ENCODE measurements at regions not wholly inside any gene's neighbourhood (a gene's known extent, or its start where the extent isn't known, plus 50 kb on each side); places are given as distances from the start of the nearest gene placed in this dataset.
"Not testable (repeated sequence)": the region's sequence is repeated elsewhere in the genome, so short reads cannot be mapped to it uniquely, and the experiment has no call there.

- peak; percentile 89 for DNase-seq (ENCODE audit: extremely low spot score, unreplicated experiment)
- Mint-ChIP-seq H3K36me3 (ENCODE audit: unreplicated experiment) (peaks cover 2% of the 10 kb centered on the region), H3K27me3 (ENCODE audit: unreplicated experiment) (no peaks in the 10 kb centered on the region), H3K9me3 (ENCODE audit: unreplicated experiment) (peaks cover 67% of the 10 kb centered on the region), H3K27ac (ENCODE audit: unreplicated experiment) (no peak overlapping the region), H3K4me3 (ENCODE audit: unreplicated experiment) (no peak overlapping the region), H3K4me1 (ENCODE audit: unreplicated experiment) (no peaks in the 10 kb centered on the region)
- TF ChIP-seq, protein P1, sequence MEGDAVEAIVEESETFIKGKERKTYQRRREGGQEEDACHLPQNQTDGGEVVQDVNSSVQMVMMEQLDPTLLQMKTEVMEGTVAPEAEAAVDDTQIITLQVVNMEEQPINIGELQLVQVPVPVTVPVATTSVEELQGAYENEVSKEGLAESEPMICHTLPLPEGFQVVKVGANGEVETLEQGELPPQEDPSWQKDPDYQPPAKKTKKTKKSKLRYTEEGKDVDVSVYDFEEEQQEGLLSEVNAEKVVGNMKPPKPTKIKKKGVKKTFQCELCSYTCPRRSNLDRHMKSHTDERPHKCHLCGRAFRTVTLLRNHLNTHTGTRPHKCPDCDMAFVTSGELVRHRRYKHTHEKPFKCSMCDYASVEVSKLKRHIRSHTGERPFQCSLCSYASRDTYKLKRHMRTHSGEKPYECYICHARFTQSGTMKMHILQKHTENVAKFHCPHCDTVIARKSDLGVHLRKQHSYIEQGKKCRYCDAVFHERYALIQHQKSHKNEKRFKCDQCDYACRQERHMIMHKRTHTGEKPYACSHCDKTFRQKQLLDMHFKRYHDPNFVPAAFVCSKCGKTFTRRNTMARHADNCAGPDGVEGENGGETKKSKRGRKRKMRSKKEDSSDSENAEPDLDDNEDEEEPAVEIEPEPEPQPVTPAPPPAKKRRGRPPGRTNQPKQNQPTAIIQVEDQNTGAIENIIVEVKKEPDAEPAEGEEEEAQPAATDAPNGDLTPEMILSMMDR (IDR thresholded peaks at IDR 0.05), result no peak
Observed at GRCh38 chr14:106346084-106346483, 819.7 kb downstream of the TMEM121 start.

GRCh38 chr14:106346534-106347290, 820.3 kb downstream of the TMEM121 start:
- Mint-ChIP-seq H3K4me1 (ENCODE audit: unreplicated experiment) (no peaks in the 10 kb centered on the region), H3K4me3 (ENCODE audit: unreplicated experiment) (no peak overlapping the region), H3K36me3 (ENCODE audit: unreplicated experiment) (peaks cover 2% of the 10 kb centered on the region), H3K9me3 (ENCODE audit: unreplicated experiment) (peaks cover 70% of the 10 kb centered on the region), H3K27ac (ENCODE audit: unreplicated experiment) (no peak overlapping the region), H3K27me3 (ENCODE audit: unreplicated experiment) (no peaks in the 10 kb centered on the region)
- DNase-seq (ENCODE audit: extremely low spot score, unreplicated experiment), result peak; percentile 88
- TF ChIP-seq, protein P1 (IDR thresholded peaks at IDR 0.05), result no peak

GRCh38 chr14:106347291-106347778, 821.0 kb downstream of the TMEM121 start:
- TF ChIP-seq, protein P1 (IDR thresholded peaks at IDR 0.05), result no peak
- H3K9me3 Mint-ChIP-seq (ENCODE audit: unreplicated experiment), result peaks cover 76% of the 10 kb centered on the region
- DNase-seq (ENCODE audit: extremely low spot score, unreplicated experiment), result peak; percentile 91
- H3K4me1 Mint-ChIP-seq (ENCODE audit: unreplicated experiment), result no peaks in the 10 kb centered on the region
- H3K27ac Mint-ChIP-seq (ENCODE audit: unreplicated experiment), result no peak overlapping the region
- no peak overlapping the region for H3K4me3 Mint-ChIP-seq (ENCODE audit: unreplicated experiment)
- no peaks in the 10 kb centered on the region for H3K27me3 Mint-ChIP-seq (ENCODE audit: unreplicated experiment)
- peaks cover 2% of the 10 kb centered on the region for H3K36me3 Mint-ChIP-seq (ENCODE audit: unreplicated experiment)

DNA sequence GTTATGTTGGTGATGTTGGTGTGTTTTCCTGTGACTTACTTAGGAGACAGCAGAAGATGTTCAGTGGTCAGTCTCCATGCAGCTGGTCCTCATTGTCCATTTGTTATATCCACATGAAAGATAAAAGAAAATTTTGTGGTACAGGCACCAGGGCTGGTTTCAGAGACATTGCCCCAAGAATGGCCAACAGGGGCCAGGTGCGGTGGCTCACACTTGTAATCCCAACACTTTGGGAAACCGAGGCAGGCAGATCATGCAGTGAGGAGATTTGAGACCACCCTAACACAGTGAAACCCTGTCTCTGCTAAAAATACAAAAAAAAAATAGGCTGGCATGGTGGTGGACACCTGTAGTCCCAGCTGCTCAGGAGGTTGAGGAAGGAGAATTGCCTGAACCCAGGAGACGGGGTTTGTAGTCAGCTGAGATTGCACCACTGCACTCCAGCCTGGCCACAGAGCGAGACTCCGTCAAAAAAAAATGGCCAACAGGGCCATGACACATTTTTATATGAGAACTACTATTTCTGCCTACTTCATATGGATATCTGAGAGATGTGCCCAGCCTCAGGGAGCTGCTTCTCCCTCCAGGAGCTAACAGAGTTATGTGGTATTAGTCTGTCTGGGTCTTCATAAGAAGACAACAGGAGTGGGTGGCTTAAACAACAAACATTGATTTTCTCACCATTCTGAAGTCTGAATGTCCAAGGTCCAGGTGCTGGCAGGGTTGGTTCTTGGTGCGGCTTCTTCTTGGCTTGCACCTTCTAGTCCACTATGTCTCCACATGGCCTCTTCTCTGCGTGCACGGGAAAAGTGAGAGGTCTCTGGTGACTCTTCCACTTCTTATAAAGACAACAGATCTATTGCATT, 821.7 kb downstream of the TMEM121 start:
- Mint-ChIP-seq H3K9me3 (ENCODE audit: unreplicated experiment) (peaks cover 82% of the 10 kb centered on the region), H3K4me3 (ENCODE audit: unreplicated experiment) (no peak overlapping the region), H3K36me3 (ENCODE audit: unreplicated experiment) (peaks cover 2% of the 10 kb centered on the region), H3K27ac (ENCODE audit: unreplicated experiment) (no peak overlapping the region), H3K27me3 (ENCODE audit: unreplicated experiment) (no peaks in the 10 kb centered on the region), H3K4me1 (ENCODE audit: unreplicated experiment) (no peaks in the 10 kb centered on the region)
- DNase-seq (ENCODE audit: extremely low spot score, unreplicated experiment), result peak; percentile 92
- TF ChIP-seq, protein P1 (IDR thresholded peaks at IDR 0.05), result no peak

- peak; percentile 95 for DNase-seq (ENCODE audit: extremely low spot score, unreplicated experiment)
- H3K4me1 Mint-ChIP-seq (ENCODE audit: unreplicated experiment), result not testable (repeated sequence)
- peaks cover 81% of the 10 kb centered on the region for H3K9me3 Mint-ChIP-seq (ENCODE audit: unreplicated experiment)
Observed at GRCh38 chr14:106348873-106349540, 822.6 kb downstream of the TMEM121 start.

DNA sequence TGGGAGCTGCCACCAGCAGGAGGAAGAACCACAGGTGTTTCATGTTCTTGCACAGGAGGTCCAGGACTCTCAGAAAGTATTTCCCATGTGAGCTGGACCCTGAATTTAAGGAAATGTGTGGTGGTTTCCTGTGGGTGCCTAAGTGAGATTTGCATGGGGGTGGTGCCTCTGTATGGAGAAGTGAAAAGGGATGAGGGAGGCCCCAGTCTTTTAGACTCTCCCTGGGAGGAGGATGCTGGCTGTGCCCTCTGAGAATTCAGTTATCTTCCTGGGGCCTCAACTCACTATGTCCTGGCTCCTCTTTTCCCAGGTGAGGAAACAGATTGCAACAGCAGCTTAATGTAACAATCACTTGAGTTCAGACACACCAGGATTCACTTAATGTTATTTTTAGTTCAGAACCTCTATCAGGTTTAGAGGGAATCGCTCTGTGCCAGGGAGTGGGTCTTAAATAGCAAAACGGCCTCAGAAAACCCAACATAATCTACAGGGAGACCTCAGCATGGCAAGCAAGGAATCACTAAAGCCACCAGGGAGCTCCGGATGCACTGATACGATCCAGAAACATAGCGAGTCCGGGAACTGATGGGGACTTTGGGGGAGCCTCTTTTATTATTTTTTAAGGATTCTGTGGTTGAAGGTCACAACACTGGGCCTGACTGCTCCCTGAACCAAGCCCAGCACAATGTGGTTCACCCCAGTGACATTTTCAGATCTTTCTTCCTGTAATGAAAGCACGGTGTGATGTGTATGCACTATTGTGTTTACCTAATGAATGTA, 823.5 kb downstream of the TMEM121 start:
- peak; percentile 86 for DNase-seq (ENCODE audit: extremely low spot score, unreplicated experiment)
- not testable (repeated sequence) for H3K27me3 Mint-ChIP-seq (ENCODE audit: unreplicated experiment); H3K36me3 Mint-ChIP-seq (ENCODE audit: unreplicated experiment); H3K4me1 Mint-ChIP-seq (ENCODE audit: unreplicated experiment); H3K4me3 Mint-ChIP-seq (ENCODE audit: unreplicated experiment); H3K27ac Mint-ChIP-seq (ENCODE audit: unreplicated experiment)
- peaks cover 81% of the 10 kb centered on the region for H3K9me3 Mint-ChIP-seq (ENCODE audit: unreplicated experiment)

More at GRCh38 chr14:106348873-106349540, 822.6 kb downstream of the TMEM121 start:
- H3K4me3 Mint-ChIP-seq (ENCODE audit: unreplicated experiment); H3K27me3 Mint-ChIP-seq (ENCODE audit: unreplicated experiment); H3K27ac Mint-ChIP-seq (ENCODE audit: unreplicated experiment); H3K36me3 Mint-ChIP-seq (ENCODE audit: unreplicated experiment): not testable (repeated sequence)

GRCh38 chr14:106355007-106355791, 828.8 kb downstream of the TMEM121 start:
- not testable (repeated sequence) for H3K27me3 Mint-ChIP-seq (ENCODE audit: unreplicated experiment); H3K4me1 Mint-ChIP-seq (ENCODE audit: unreplicated experiment); H3K27ac Mint-ChIP-seq (ENCODE audit: unreplicated experiment); H3K36me3 Mint-ChIP-seq (ENCODE audit: unreplicated experiment); H3K4me3 Mint-ChIP-seq (ENCODE audit: unreplicated experiment)
- peak; percentile 90 for DNase-seq (ENCODE audit: extremely low spot score, unreplicated experiment)
- peaks cover 61% of the 10 kb centered on the region for H3K9me3 Mint-ChIP-seq (ENCODE audit: unreplicated experiment)

All from osteocyte (in vitro differentiated cells).